OCI-LY7 (cell line): ENCODE measurements at regions not wholly inside any gene's neighbourhood (a gene's known extent, or its start where the extent isn't known, plus 50 kb on each side); places are given as distances from the start of the nearest gene placed in this dataset.

ENCODE experiments used
- BruUV-seq: library from RNA; stranded (reverse); fragments of 400-500 nt; replicated peaks from 2 replicates; lab custom pipeline; 2021; lab: Mats Ljungman, UMichigan
- CTCF ChIA-PET: fragments of 300-600 bp; sonication (Branson Sonifier 250); formaldehyde crosslinking; loops from one replicate; lab custom pipeline; 2022; ENCODE audit warnings: antibody characterized with exemption; ENCODE audit not compliant: unreplicated experiment; lab: Charles Lee
- POLR2A ChIA-PET: fragments of 300-600 bp; sonication (Branson Sonifier 250); formaldehyde crosslinking; loops from one replicate; lab custom pipeline; 2022; ENCODE audit warnings: antibody characterized with exemption; lab: Charles Lee
- DNase-seq: peaks from one replicate; pipeline ENCODE4 v3.0.0-alpha.2; 2015; ENCODE audit warnings: low spot score
- H2AFZ ChIP-seq: fragments of 200-600 bp; sonication (generic), shearing (Covaris generic); 2 replicates; pipeline ENCODE4 v1.6.1; 2014; ENCODE audit warnings: mild to moderate bottlenecking, antibody characterized with exemption, low read length, moderate library complexity
- H3K27ac ChIP-seq: fragments of 200-600 bp; sonication (generic); 2 replicates; pipeline ENCODE4 v1.5.1; 2014; ENCODE audit warnings: mixed run types, low read depth, mild to moderate bottlenecking, moderate library complexity, low read length, inconsistent platforms; ENCODE audit not compliant: poor library complexity, severe bottlenecking
- H3K36me3 ChIP-seq: fragments of 200-600 bp; sonication (generic); 2 replicates; pipeline ENCODE4 v1.6.1; 2014; ENCODE audit warnings: mild to moderate bottlenecking, antibody characterized with exemption, low read length, moderate library complexity, mixed read lengths; ENCODE audit not compliant: insufficient read depth
- H3K4me1 ChIP-seq: fragments of 200-600 bp; sonication (generic); 2 replicates; pipeline ENCODE4 v1.5.1; 2014; ENCODE audit warnings: mild to moderate bottlenecking, low read length; ENCODE audit not compliant: insufficient read depth, poor library complexity, severe bottlenecking
- H3K4me2 ChIP-seq: fragments of 200-600 bp; sonication (generic); 2 replicates; pipeline ENCODE4 v1.6.1; 2014; ENCODE audit warnings: mild to moderate bottlenecking, low read length
- H3K4me3 ChIP-seq: fragments of 200-600 bp; sonication (generic); 2 replicates; pipeline ENCODE4 v1.5.1; 2014; ENCODE audit warnings: mild to moderate bottlenecking, low read depth, low read length; ENCODE audit not compliant: poor library complexity, severe bottlenecking
- H3K79me2 ChIP-seq: fragments of 200-600 bp; sonication (generic); 2 replicates; pipeline ENCODE4 v1.6.1; 2016; ENCODE audit warnings: low read depth, mild to moderate bottlenecking, low read length, moderate library complexity, mixed read lengths; ENCODE audit not compliant: insufficient read depth
- H3K9me2 ChIP-seq: fragments of 200-600 bp; sonication (generic); 2 replicates; pipeline ENCODE4 v1.6.1; 2016; ENCODE audit warnings: mild to moderate bottlenecking, low read length, mixed read lengths; ENCODE audit not compliant: insufficient read depth
- H3K9me3 ChIP-seq: fragments of 200-600 bp; sonication (generic); 2 replicates; pipeline ENCODE4 v1.6.1; 2014; ENCODE audit warnings: mild to moderate bottlenecking, mixed run types, low read length, mixed read lengths
- H4K20me1 ChIP-seq: fragments of 200-600 bp; sonication (generic); 2 replicates; pipeline ENCODE4 v1.6.1; 2014; ENCODE audit warnings: mild to moderate bottlenecking, antibody characterized with exemption, low read length, moderate library complexity, mixed read lengths; ENCODE audit not compliant: insufficient read depth
- CTCF ChIP-seq: fragments of 200-600 bp; sonication (generic); conservative IDR thresholded peaks from 2 replicates; pipeline ENCODE4 v1.5.1; 2014; ENCODE audit warnings: mild to moderate bottlenecking, antibody characterized with exemption, low read length, moderate library complexity, mixed read lengths
- EZH2phosphoT487 ChIP-seq: fragments of 200-600 bp; sonication (generic); IDR thresholded peaks from 2 replicates; pipeline ENCODE4 v1.6.1; 2018; ENCODE audit warnings: low read depth, borderline replicate concordance, mild to moderate bottlenecking, mixed run types, antibody characterized with exemption, low read length, moderate library complexity, mixed read lengths
- intact Hi-C: fragments of 100-400 bp; cut with micrococcal nuclease; formaldehyde crosslinking; loops from one replicate; pipeline ENCODE4 v1.10.0; 2022; ENCODE audit not compliant: unreplicated experiment

GRCh38 chr1:57922130-57922529 is 498.3 kb upstream of the DAB1 start:
- no TSS peak for BruUV-seq
- Histone ChIP-seq H3K9me3 (no peaks in the 10 kb centered on the region), H4K20me1 (no peaks in the 10 kb centered on the region), H3K4me1 (no peaks in the 10 kb centered on the region), H3K79me2 (no peaks in the 10 kb centered on the region), H2AFZ (no peak overlapping the region), H3K4me3 (no peak overlapping the region), H3K27ac (no peak overlapping the region), H3K36me3 (no peaks in the 10 kb centered on the region), H3K4me2 (no peak overlapping the region), H3K9me2 (no peaks in the 10 kb centered on the region)
- ChIA-PET POLR2A (no interaction called here), CTCF (no interaction called here)
- DNase-seq, result no peak
- intact Hi-C loops, result no loop called here
- TF ChIP-seq CTCF, result no peak
- TF ChIP-seq EZH2phosphoT487, result no peak

- CTCF ChIA-PET, result no interaction called here
- intact Hi-C loops, result no loop called here
These were observed 492.2 kb upstream of the DAB1 start for GRCh38 chr1:57916041-57916440.

More at GRCh38 chr1:57916041-57916440, 492.2 kb upstream of the DAB1 start:
- Histone ChIP-seq H3K4me3 (no peak overlapping the region), H3K9me3 (no peaks in the 10 kb centered on the region), H3K4me2 (no peak overlapping the region), H3K9me2 (no peaks in the 10 kb centered on the region), H2AFZ (no peak overlapping the region), H3K27ac (no peak overlapping the region), H3K4me1 (no peaks in the 10 kb centered on the region), H3K79me2 (no peaks in the 10 kb centered on the region), H3K36me3 (no peaks in the 10 kb centered on the region), H4K20me1 (no peaks in the 10 kb centered on the region)
- no TSS peak for BruUV-seq
- DNase-seq, result no peak
- POLR2A ChIA-PET, result interaction anchor here (0.6 to 0.7 kb wide), 2 partner anchors 8 to 15 kb away, joined by 3 read pairs; no protein-coding TSS in a partner anchor
- TF ChIP-seq CTCF (no peak), EZH2phosphoT487 (no peak)
